K562 (cell line): ENCODE measurements at regions not wholly inside any gene's neighbourhood (a gene's known extent, or its start where the extent isn't known, plus 50 kb on each side); places are given as distances from the start of the nearest gene placed in this dataset.

Source experiments
- ATAC-seq: fragments of 200-7000 bp; cut with Tn5 transposase; 3 replicates; pipeline ENCODE4 v1.9.1; 2020; ENCODE audit warnings: moderate library complexity
- BruUV-seq: library from RNA; stranded (reverse); fragments of 400-500 nt; replicated peaks from 2 replicates; lab custom pipeline; 2021; lab: Mats Ljungman, UMichigan
- CTCF ChIA-PET: fragments of 300-600 bp; formaldehyde crosslinking; extraction: SDS; loops from one replicate; lab custom pipeline; 2021; ENCODE audit warnings: low intra/inter-chr PET ratio; lab: Yijun Ruan, JAX
- POLR2A ChIA-PET: fragments of 300-600, 350-650 bp; sonication (Branson Sonifier 250); formaldehyde crosslinking; extraction: SDS; loops from one replicate; lab custom pipeline; 2021; ENCODE audit warnings: antibody characterized with exemption, inconsistent platforms; lab: Yijun Ruan, JAX
- DNase-seq, 4 experiments: peaks; one replicate each; pipeline versions ENCODE4 v3.0.0 to v3.0.0-alpha.2; 2011 to 2018; ENCODE audit warnings: low spot score in 3 of 4, mixed read lengths in 3 of 4; ENCODE audit errors: extremely low read depth in 1 of 4
- FAIRE-seq: peaks from 2 replicates; lab custom pipeline; 2011; peaks lifted over from hg19 to GRCh38; lab: Jason Lieb, UNC
- H2AFZ ChIP-seq: 2 replicates; pipeline ENCODE4 v1.6.0; 2011; ENCODE audit warnings: low read depth, low read length, control low read depth, inconsistent platforms
- H3K27ac ChIP-seq: fragments of 200-600 bp; 3 replicates; pipeline ENCODE4 v1.8.0; 2011; ENCODE audit warnings: low read depth, mild to moderate bottlenecking, control low read depth, inconsistent platforms, low read length, moderate library complexity, mixed read lengths; ENCODE audit errors: extremely low read depth
- H3K27me3 ChIP-seq, 2 experiments: fragments of 300-600 bp in 1 of 2; 2 replicates in 1 of 2; 3 replicates in 1 of 2; pipeline versions ENCODE4 v1.6.0 to v1.8.0; 2011; ENCODE audit warnings: inconsistent platforms in 2 of 2, low read length in 2 of 2, mild to moderate bottlenecking in 1 of 2, mixed read lengths in 1 of 2, moderate library complexity in 1 of 2; ENCODE audit not compliant: control insufficient read depth in 2 of 2, insufficient read depth in 2 of 2
- H3K36me3 ChIP-seq: fragments of 300-600 bp; 3 replicates; pipeline ENCODE4 v1.8.0; 2011; ENCODE audit warnings: mild to moderate bottlenecking, low read length, inconsistent platforms; ENCODE audit not compliant: control insufficient read depth, insufficient read depth
- H3K4me1 ChIP-seq, 2 experiments: fragments of 200-600 bp in 1 of 2; replicated peaks in 1 of 2; 2 replicates in 1 of 2; 3 replicates in 1 of 2; pipeline versions ENCODE4 v1.5.1 to v1.8.0; 2011; ENCODE audit warnings: inconsistent platforms in 2 of 2, low read length in 2 of 2, mild to moderate bottlenecking in 1 of 2, mixed read lengths in 1 of 2, moderate library complexity in 1 of 2; ENCODE audit not compliant: control insufficient read depth in 2 of 2, insufficient read depth in 2 of 2
- H3K4me2 ChIP-seq: 2 replicates; pipeline ENCODE4 v1.6.1; 2011; ENCODE audit warnings: low read length, control low read depth, inconsistent platforms, mixed read lengths; ENCODE audit not compliant: insufficient read depth
- H3K4me3 ChIP-seq: fragments of 200-600 bp; sonication (generic), shearing (Covaris generic); 2 replicates; pipeline ENCODE4 v1.5.1; 2016; ENCODE audit warnings: control low read depth, inconsistent platforms
- H3K79me2 ChIP-seq: fragments of 200-600 bp; 3 replicates; pipeline ENCODE4 v1.8.0; 2011; ENCODE audit warnings: low read length, inconsistent platforms; ENCODE audit not compliant: control insufficient read depth, insufficient read depth
- H3K9ac ChIP-seq, 2 experiments: 2 replicates each; pipeline versions ENCODE4 v1.6.0 to v1.6.1; 2011; ENCODE audit warnings: low read depth in 2 of 2, low read length in 2 of 2, control low read depth in 1 of 2, inconsistent platforms in 1 of 2, mild to moderate bottlenecking in 1 of 2, mixed read lengths in 1 of 2; ENCODE audit not compliant: insufficient read depth in 1 of 2
- H3K9me1 ChIP-seq: one replicate; pipeline ENCODE4 v1.6.0; 2011; ENCODE audit warnings: inconsistent platforms, mild to moderate bottlenecking, low read length, moderate library complexity; ENCODE audit not compliant: control insufficient read depth, insufficient read depth
- H3K9me3 ChIP-seq: replicated peaks from 2 replicates; pipeline ENCODE4 v1.5.1; 2011; ENCODE audit warnings: low read depth, low read length, inconsistent platforms; ENCODE audit not compliant: control insufficient read depth, insufficient read depth
- H4K20me1 ChIP-seq: replicated peaks from 2 replicates; pipeline ENCODE4 v1.6.1; 2011; ENCODE audit warnings: low read length, inconsistent platforms, mixed read lengths; ENCODE audit not compliant: control insufficient read depth, insufficient read depth
- ATF7 ChIP-seq: fragments of 450-650 bp; IDR thresholded peaks from 2 replicates; pipeline ENCODE4 v1.7.1; 2014; ENCODE audit warnings: mild to moderate bottlenecking, moderate library complexity
- CAMTA2 ChIP-seq: fragments of 250-450 bp; sonication (Bioruptor Pico); conservative IDR thresholded peaks from 2 replicates; pipeline ENCODE4 v1.5.1; 2022
- CGGBP1 ChIP-seq: fragments of 250-450 bp; sonication (Bioruptor Pico); IDR thresholded peaks from 2 replicates; pipeline ENCODE4 v1.9.0; 2021; ENCODE audit warnings: mild to moderate bottlenecking
- CHD1 ChIP-seq: fragments of 200-600 bp; sonication (generic); IDR thresholded peaks from one replicate; pipeline ENCODE4 v1.6.1; 2012; ENCODE audit warnings: mild to moderate bottlenecking, moderate library complexity, low read length, inconsistent platforms
- DNMT1 ChIP-seq: fragments of 450-650 bp; IDR thresholded peaks from 2 replicates; pipeline ENCODE4 v1.6.1; 2016; ENCODE audit warnings: antibody characterized with exemption, mild to moderate bottlenecking
- GMEB1 ChIP-seq: fragments of 250-450 bp; sonication (Bioruptor Pico); IDR thresholded peaks from 2 replicates; pipeline ENCODE4 v1.4.0; 2020; ENCODE audit warnings: mild to moderate bottlenecking
- HNRNPL ChIP-seq: fragments of 200-400 bp; formaldehyde crosslinking; IDR thresholded peaks from 2 replicates; pipeline ENCODE4 v1.6.1; 2017; ENCODE audit warnings: low read depth, mild to moderate bottlenecking, low read length
- IFI16 ChIP-seq: fragments of 250-450 bp; sonication (Bioruptor Pico); IDR thresholded peaks from 2 replicates; pipeline ENCODE4 v2.1.2; 2022; ENCODE audit warnings: mild to moderate bottlenecking, inconsistent platforms
- JUND ChIP-seq, 2 experiments: IDR thresholded peaks; 2 replicates in 1 of 2; 3 replicates in 1 of 2; pipeline ENCODE4 v1.6.1; 2011; ENCODE audit warnings: borderline replicate concordance in 2 of 2, low read depth in 2 of 2, low read length in 2 of 2, improper control_type of control experiment in 1 of 2, missing biosample characterization in 1 of 2, missing genetic modification characterization in 1 of 2, missing genetic modification reagents in 1 of 2
- KLF1 ChIP-seq: fragments of 450-650 bp; IDR thresholded peaks from 2 replicates; pipeline ENCODE4 v1.6.1; 2016; ENCODE audit warnings: missing genetic modification characterization, missing compliant biosample characterization
- MCM5 ChIP-seq: fragments of 450-650 bp; IDR thresholded peaks from 2 replicates; pipeline ENCODE4 v1.6.1; 2016; ENCODE audit warnings: low read depth
- MCM7 ChIP-seq, 2 experiments: fragments of 450-650 bp; IDR thresholded peaks; 2 replicates each; pipeline ENCODE4 v1.6.1; 2016 to 2018
- MEF2D ChIP-seq: conservative IDR thresholded peaks from 2 replicates; pipeline ENCODE4 v1.6.1; 2016; ENCODE audit warnings: low read depth, missing genetic modification characterization, missing compliant biosample characterization
- NR2C1 ChIP-seq, 2 experiments: fragments of 450-650 bp; IDR thresholded peaks; 2 replicates each; pipeline ENCODE4 v1.6.1; 2017; ENCODE audit warnings: mild to moderate bottlenecking in 2 of 2, antibody characterized with exemption in 1 of 2, inconsistent platforms in 1 of 2, missing compliant biosample characterization in 1 of 2, missing genetic modification characterization in 1 of 2
- RBM17 ChIP-seq: fragments of 200-400 bp; formaldehyde crosslinking; IDR thresholded peaks from 2 replicates; pipeline ENCODE4 v1.6.1; 2017; ENCODE audit warnings: low read depth, mild to moderate bottlenecking, low read length, borderline replicate concordance
- SIX5 ChIP-seq, 2 experiments: IDR thresholded peaks; 2 replicates each; pipeline ENCODE4 v1.6.1; 2011; ENCODE audit warnings: low read length in 2 of 2, borderline replicate concordance in 1 of 2, low read depth in 1 of 2, mild to moderate bottlenecking in 1 of 2, moderate library complexity in 1 of 2; ENCODE audit not compliant: insufficient read depth in 1 of 2
- SNAPC5 ChIP-seq: fragments of 250-450 bp; sonication (Bioruptor Pico); IDR thresholded peaks from 2 replicates; pipeline ENCODE4 v1.8.0; 2021; ENCODE audit warnings: moderate library complexity, mild to moderate bottlenecking, inconsistent platforms
- TCFL5 ChIP-seq: fragments of 250-450 bp; sonication (Bioruptor Pico); conservative IDR thresholded peaks from 2 replicates; pipeline ENCODE4 v1.6.1; 2021; ENCODE audit warnings: mild to moderate bottlenecking, moderate library complexity, matching md5 sums
- WGBS: fragments of 100-300 bp; shearing (Covaris generic); methylation state at CpG from one replicate; pipeline ENCODE4 v1.1.6; 2016; ENCODE audit warnings: low coverage, mixed read lengths; ENCODE audit not compliant: insufficient coverage; ENCODE audit errors: missing lambda C conversion rate; 5-methylcytosine and 5-hydroxymethylcytosine counted together
- in situ Hi-C: fragments of 300-500 bp; cut with MboI; formaldehyde crosslinking; loops from 4 replicates; pipeline ENCODE4 v1.15.0; 2018; ENCODE audit warnings: inconsistent platforms, mixed read lengths
- intact Hi-C: fragments of 100-400 bp; cut with micrococcal nuclease; formaldehyde crosslinking; loops from 2 replicates; pipeline ENCODE4 v1.14.2; 2022

GRCh38 chr2:160941290-160941846, 218.9 kb upstream of the TANK start:
- Histone ChIP-seq H3K9ac (no peak overlapping the region), H3K27me3 (no peaks in the 10 kb centered on the region), H3K9me1 (no peaks in the 10 kb centered on the region), H3K4me2 (no peak overlapping the region), H3K27ac (no peak overlapping the region), H3K4me1 (no peaks in the 10 kb centered on the region), H2AFZ (no peak overlapping the region), H3K4me3 (no peak overlapping the region), H3K79me2 (no peaks in the 10 kb centered on the region), H4K20me1 (no peaks in the 10 kb centered on the region), H3K9me3 (no peaks in the 10 kb centered on the region; the same call in 1 of the 2 replicates), H3K36me3 (no peaks in the 10 kb centered on the region)
- no TSS peak for BruUV-seq
- in situ Hi-C loops (no loop called here), intact Hi-C loops (no loop called here)
- WGBS: 0% methylated on average over 1 of the region's 1 CpG
- ChIA-PET POLR2A (no interaction called here), CTCF (no interaction called here)
- TF ChIP-seq SIX5 (IDR thresholded peaks at IDR 0.05; ENCODE audit: borderline replicate concordance in 1 of 2, insufficient read depth in 1 of 2, low read depth in 1 of 2, low read length in 2 of 2): no peak
- no peak for TF ChIP-seq NR2C1 (IDR thresholded peaks at IDR 0.05)
- TF ChIP-seq NR2C1 (tag; IDR thresholded peaks at IDR 0.05): no peak
- no peak for TF ChIP-seq HNRNPL
- no peak for TF ChIP-seq KLF1 (tag)
- TF ChIP-seq MCM7 (IDR thresholded peaks at IDR 0.05): no peak
- no peak for TF ChIP-seq SNAPC5 (CRISPR knock-in tag)
- no peak for TF ChIP-seq RBM17
- TF ChIP-seq MCM5: no peak
- TF ChIP-seq ATF7: no peak
- no peak for TF ChIP-seq TCFL5 (CRISPR knock-in tag)
- no peak for TF ChIP-seq CHD1
- no peak for TF ChIP-seq CGGBP1 (CRISPR knock-in tag)
- no peak for TF ChIP-seq DNMT1
- TF ChIP-seq JUND (IDR thresholded peaks at IDR 0.05; ENCODE audit: borderline replicate concordance, low read depth, low read length): no peak
- no peak for TF ChIP-seq JUND (tag; IDR thresholded peaks at IDR 0.05; ENCODE audit: borderline replicate concordance, low read depth, low read length)
- no peak for TF ChIP-seq GMEB1 (CRISPR knock-in tag)
- no peak for TF ChIP-seq CAMTA2 (CRISPR knock-in tag)
- no peak for TF ChIP-seq MEF2D (tag)
- no peak for TF ChIP-seq IFI16 (CRISPR knock-in tag)
- ATAC-seq (no peak), FAIRE-seq (no peak), DNase-seq (no peak)
